GM12891 (cell line): ENCODE measurements at regions not wholly inside any gene's neighbourhood (a gene's known extent, or its start where the extent isn't known, plus 50 kb on each side); places are given as distances from the start of the nearest gene placed in this dataset.

Experiments used
- PAX5 ChIP-seq: IDR thresholded peaks from 2 replicates; pipeline ENCODE4 v1.6.1; 2011; ENCODE audit warnings: low read length, moderate library complexity, mild to moderate bottlenecking; ENCODE audit not compliant: insufficient read depth, severe bottlenecking
- POLR2A ChIP-seq: IDR thresholded peaks from 2 replicates; pipeline ENCODE4 v1.6.1; 2011; ENCODE audit warnings: low read depth, low read length, control low read depth
- POLR2AphosphoS5 ChIP-seq: IDR thresholded peaks from 2 replicates; pipeline ENCODE4 v1.6.1; 2011; ENCODE audit warnings: low read depth, low read length, control low read depth
- SPI1 ChIP-seq: IDR thresholded peaks from 2 replicates; pipeline ENCODE4 v1.6.1; 2011; ENCODE audit warnings: low read depth, low read length, control low read depth

DNA sequence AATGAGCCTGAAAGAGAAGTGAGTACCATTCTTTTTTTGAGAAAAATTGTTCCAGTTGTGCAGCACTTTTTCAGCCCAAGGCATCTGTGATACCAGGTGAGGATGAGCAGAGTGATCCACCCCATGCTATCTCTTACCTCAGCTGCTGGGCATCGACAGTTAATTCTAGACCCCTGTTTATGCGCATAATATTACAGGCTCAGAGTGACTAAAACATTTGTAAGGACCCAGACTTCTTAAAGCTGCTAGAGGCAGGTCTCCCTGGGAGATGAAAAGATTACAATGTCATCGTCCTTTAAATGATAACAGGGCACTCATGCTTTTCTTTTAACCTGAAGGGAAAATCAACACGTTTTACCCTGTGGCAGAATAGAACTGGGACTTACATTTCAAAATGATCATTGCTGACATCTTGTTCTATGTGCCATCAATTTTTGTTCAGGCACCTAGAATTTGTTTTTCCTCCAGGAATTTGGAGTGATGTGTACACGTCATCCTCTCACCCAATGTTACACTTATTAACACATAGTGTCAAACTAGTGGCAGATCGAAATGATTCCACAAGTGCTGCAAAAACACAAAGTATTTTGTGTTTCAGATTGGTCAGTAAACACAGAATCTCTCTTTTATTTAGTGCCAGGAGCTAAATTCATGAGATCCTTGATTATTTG lies 684.6 kb downstream of the UTRN start:
- TF ChIP-seq POLR2AphosphoS5 (no peak), PAX5 (no peak), POLR2A (no peak), SPI1 (no peak)
